ENCODE measurements at regions not wholly inside any gene's neighbourhood (a gene's known extent, or its start where the extent isn't known, plus 50 kb on each side); places are given as distances from the start of the nearest gene placed in this dataset.

GRCh38 chr5:42908509-42909488, 97.1 kb upstream of the SELENOP start:
- ATAC-seq (ENCODE audit: low FRiP score) (peak; percentile 89), DNase-seq (ENCODE audit: low spot score) (peak; percentile 65)
- peak in 1 of 3 donors; percentile 49 for TF ChIP-seq CTCF (IDR thresholded peaks at IDR 0.05)

- DNase-seq (ENCODE audit: low spot score) (no peak), ATAC-seq (ENCODE audit: low FRiP score) (no peak)
- no peak for TF ChIP-seq CTCF (IDR thresholded peaks at IDR 0.05)
These were observed 96.4 kb upstream of the SELENOP start for GRCh38 chr5:42908086-42908485.

- DNase-seq (ENCODE audit: low spot score) = no peak
- ATAC-seq (ENCODE audit: low FRiP score) = no peak
- no peak for TF ChIP-seq CTCF (IDR thresholded peaks at IDR 0.05)
These were observed 94.1 kb upstream of the SELENOP start for GRCh38 chr5:42905827-42906226.

GRCh38 chr5:42900734-42901133, 89.0 kb upstream of the SELENOP start:
- no peak for ATAC-seq (ENCODE audit: low FRiP score)

GRCh38 chr5:42898760-42899159, 87.1 kb upstream of the SELENOP start:
- ATAC-seq (ENCODE audit: low FRiP score) (no peak), DNase-seq (ENCODE audit: low spot score) (no peak)
- TF ChIP-seq CTCF (IDR thresholded peaks at IDR 0.05) = no peak

More at GRCh38 chr5:42900734-42901133, 89.0 kb upstream of the SELENOP start:
- no peak for DNase-seq (ENCODE audit: low spot score)
- TF ChIP-seq CTCF (IDR thresholded peaks at IDR 0.05) = no peak

- no peak for DNase-seq (ENCODE audit: low spot score)
- no peak for ATAC-seq (ENCODE audit: low FRiP score)
- no peak for TF ChIP-seq CTCF (IDR thresholded peaks at IDR 0.05)
These were observed 84.8 kb upstream of the SELENOP start for GRCh38 chr5:42896523-42896922.

GRCh38 chr5:42894057-42894456, 82.4 kb upstream of the SELENOP start:
- ATAC-seq (ENCODE audit: low FRiP score) (no peak), DNase-seq (ENCODE audit: low spot score) (no peak)
- no peak for TF ChIP-seq CTCF (IDR thresholded peaks at IDR 0.05)
